Left ventricle myocardium inferior (tissue), 1 donor: ENCODE measurements at regions not wholly inside any gene's neighbourhood (a gene's known extent, or its start where the extent isn't known, plus 50 kb on each side); places are given as distances from the start of the nearest gene placed in this dataset.

Experiments
- DNase-seq: peaks from one replicate; pipeline ENCODE4 v3.0.0-alpha.2; 2020
- H3K27ac ChIP-seq: fragments of 200-600 bp; replicated peaks from 2 replicates; pipeline ENCODE4 v1.8.0; 2021
- H3K27me3 ChIP-seq: fragments of 200-600 bp; 2 replicates; pipeline ENCODE4 v1.8.0; 2021; ENCODE audit warnings: low read depth
- H3K36me3 ChIP-seq: fragments of 200-600 bp; 2 replicates; pipeline ENCODE4 v1.8.0; 2021
- H3K4me1 ChIP-seq: fragments of 200-600 bp; 2 replicates; pipeline ENCODE4 v1.8.0; 2021
- H3K4me3 ChIP-seq: fragments of 200-600 bp; 2 replicates; pipeline ENCODE4 v1.8.0; 2021; ENCODE audit warnings: mild to moderate bottlenecking, moderate library complexity
- H3K9me3 ChIP-seq: fragments of 200-600 bp; replicated peaks from 2 replicates; pipeline ENCODE4 v1.8.0; 2021
- intact Hi-C: fragments of 100-400 bp; cut with micrococcal nuclease; formaldehyde crosslinking; loops from one replicate; pipeline ENCODE4 v1.11.0; 2022
- TF ChIP-seq, protein P1 (sequence below): fragments of 200-600 bp; IDR thresholded peaks from 2 replicates; pipeline ENCODE4 v1.8.0; 2021; ENCODE audit warnings: antibody characterized with exemption, mild to moderate bottlenecking, borderline replicate concordance
- donor health status: DM: no; HTN: yes; CAD: no; lungs with severe emphysema.

- Histone ChIP-seq H3K9me3 (no peaks in the 10 kb centered on the region), H3K27me3 (no peaks in the 10 kb centered on the region), H3K36me3 (no peaks in the 10 kb centered on the region), H3K4me1 (no peaks in the 10 kb centered on the region), H3K27ac (no peak overlapping the region), H3K4me3 (no peak overlapping the region)
- intact Hi-C loops = no loop called here
- DNase-seq = no peak
- TF ChIP-seq, protein P1, sequence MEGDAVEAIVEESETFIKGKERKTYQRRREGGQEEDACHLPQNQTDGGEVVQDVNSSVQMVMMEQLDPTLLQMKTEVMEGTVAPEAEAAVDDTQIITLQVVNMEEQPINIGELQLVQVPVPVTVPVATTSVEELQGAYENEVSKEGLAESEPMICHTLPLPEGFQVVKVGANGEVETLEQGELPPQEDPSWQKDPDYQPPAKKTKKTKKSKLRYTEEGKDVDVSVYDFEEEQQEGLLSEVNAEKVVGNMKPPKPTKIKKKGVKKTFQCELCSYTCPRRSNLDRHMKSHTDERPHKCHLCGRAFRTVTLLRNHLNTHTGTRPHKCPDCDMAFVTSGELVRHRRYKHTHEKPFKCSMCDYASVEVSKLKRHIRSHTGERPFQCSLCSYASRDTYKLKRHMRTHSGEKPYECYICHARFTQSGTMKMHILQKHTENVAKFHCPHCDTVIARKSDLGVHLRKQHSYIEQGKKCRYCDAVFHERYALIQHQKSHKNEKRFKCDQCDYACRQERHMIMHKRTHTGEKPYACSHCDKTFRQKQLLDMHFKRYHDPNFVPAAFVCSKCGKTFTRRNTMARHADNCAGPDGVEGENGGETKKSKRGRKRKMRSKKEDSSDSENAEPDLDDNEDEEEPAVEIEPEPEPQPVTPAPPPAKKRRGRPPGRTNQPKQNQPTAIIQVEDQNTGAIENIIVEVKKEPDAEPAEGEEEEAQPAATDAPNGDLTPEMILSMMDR = no peak
These were observed 120.7 kb downstream of the CTAGE1 start for GRCh38 chr18:22297008-22297407.

- intact Hi-C loops = no loop called here
- Histone ChIP-seq H3K27ac (no peak overlapping the region), H3K27me3 (no peaks in the 10 kb centered on the region), H3K36me3 (no peaks in the 10 kb centered on the region), H3K4me3 (no peak overlapping the region), H3K4me1 (no peaks in the 10 kb centered on the region), H3K9me3 (no peaks in the 10 kb centered on the region)
- TF ChIP-seq, protein P1 = no peak
- no peak for DNase-seq
These were observed 121.4 kb downstream of the CTAGE1 start for GRCh38 chr18:22296304-22296703.

- intact Hi-C loops = no loop called here
- TF ChIP-seq, protein P1 = no peak
- Histone ChIP-seq H3K9me3 (peaks cover 15% of the 10 kb centered on the region), H3K4me1 (no peaks in the 10 kb centered on the region), H3K27me3 (no peaks in the 10 kb centered on the region), H3K36me3 (no peaks in the 10 kb centered on the region), H3K27ac (no peak overlapping the region), H3K4me3 (no peak overlapping the region)
- DNase-seq = no peak
These were observed 124.0 kb downstream of the GATA6 start for GRCh38 chr18:22293417-22293816.

DNA sequence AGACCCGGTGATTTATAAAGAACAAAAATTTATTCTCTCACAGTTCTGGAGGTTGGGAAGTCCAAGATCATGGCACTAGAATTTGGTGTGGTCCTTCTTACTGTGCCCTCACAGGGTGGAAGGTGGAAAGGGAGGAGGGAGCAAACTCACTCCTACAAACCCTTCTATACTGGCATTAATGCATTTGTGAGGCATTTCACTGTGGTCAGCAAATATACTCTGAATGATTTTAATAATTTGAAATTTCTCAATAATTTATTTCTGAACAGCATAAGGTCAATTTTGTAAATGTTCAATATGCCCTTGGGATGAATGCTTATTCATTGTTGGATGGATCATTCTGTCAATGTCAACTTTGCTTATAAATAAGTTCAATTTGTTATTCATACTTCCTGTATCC is 120.6 kb downstream of the GATA6 start:
- peaks cover 18% of the 10 kb centered on the region for H3K9me3 ChIP-seq
- H3K27me3 ChIP-seq = no peaks in the 10 kb centered on the region
- TF ChIP-seq, protein P1 = no peak
- peaks cover 19% of the 10 kb centered on the region for H3K4me1 ChIP-seq
- no peak for DNase-seq
- H3K36me3 ChIP-seq = no peaks in the 10 kb centered on the region
- H3K27ac ChIP-seq = no peak overlapping the region
- H3K4me3 ChIP-seq = no peak overlapping the region
- intact Hi-C loops = no loop called here

- H3K4me1 ChIP-seq = peaks cover 31% of the 10 kb centered on the region
- TF ChIP-seq, protein P1 = no peak
- H3K27me3 ChIP-seq = no peaks in the 10 kb centered on the region
- peaks cover 18% of the 10 kb centered on the region for H3K9me3 ChIP-seq
- H3K27ac ChIP-seq = no peak overlapping the region
- no peaks in the 10 kb centered on the region for H3K36me3 ChIP-seq
- intact Hi-C loops = no loop called here
- no peak for DNase-seq
- H3K4me3 ChIP-seq = peak overlapping the region; percentile 10
These were observed 117.2 kb downstream of the GATA6 start for GRCh38 chr18:22286585-22286984.
